Stimulated activated CD4-positive, alpha-beta T cell treated with anti-CD3 and anti-CD28 coated beads, Interleukin-15, amount 100 ng/mL, for 1 hour (primary cell): ENCODE measurements at regions not wholly inside any gene's neighbourhood (a gene's known extent, or its start where the extent isn't known, plus 50 kb on each side); places are given as distances from the start of the nearest gene placed in this dataset.
"Not testable (repeated sequence)": the region's sequence is repeated elsewhere in the genome, so short reads cannot be mapped to it uniquely, and the experiment has no call there.

Experiments
- DNase-seq, 2 donors: peaks; one replicate each; pipeline ENCODE4 v3.0.0-alpha.2; 2020; ENCODE audit warnings: low read depth in 1 of 2, low spot score in 1 of 2

- DNase-seq: no peak
Observed at GRCh38 chrX:78603908-78604307, 55.2 kb downstream of the RTL3 start.

- no peak for DNase-seq
Observed at GRCh38 chrX:78595901-78596502, 63.1 kb downstream of the RTL3 start.

GRCh38 chrX:78593701-78594100 lies 65.4 kb downstream of the RTL3 start:
- no peak for DNase-seq

DNA sequence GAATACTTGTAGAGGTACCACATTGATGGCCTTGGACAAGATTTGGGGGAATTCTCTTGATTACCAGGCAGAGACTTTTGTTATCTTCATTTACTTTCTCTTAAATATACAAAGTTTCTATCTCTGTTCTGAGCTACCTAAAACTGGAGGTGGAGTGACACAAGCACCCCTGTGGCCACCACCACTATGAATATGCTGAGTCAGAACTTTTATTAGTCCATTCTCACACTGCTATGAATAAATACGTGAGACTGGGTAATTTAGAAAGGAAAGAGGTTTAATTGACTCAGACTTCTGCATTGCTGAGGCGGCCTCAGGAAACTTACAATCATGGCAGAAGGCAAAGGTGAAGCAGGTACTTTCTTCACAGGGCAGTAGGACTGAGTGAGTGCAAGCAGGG lies 67.1 kb downstream of the RTL3 start:
- no peak for DNase-seq

DNA sequence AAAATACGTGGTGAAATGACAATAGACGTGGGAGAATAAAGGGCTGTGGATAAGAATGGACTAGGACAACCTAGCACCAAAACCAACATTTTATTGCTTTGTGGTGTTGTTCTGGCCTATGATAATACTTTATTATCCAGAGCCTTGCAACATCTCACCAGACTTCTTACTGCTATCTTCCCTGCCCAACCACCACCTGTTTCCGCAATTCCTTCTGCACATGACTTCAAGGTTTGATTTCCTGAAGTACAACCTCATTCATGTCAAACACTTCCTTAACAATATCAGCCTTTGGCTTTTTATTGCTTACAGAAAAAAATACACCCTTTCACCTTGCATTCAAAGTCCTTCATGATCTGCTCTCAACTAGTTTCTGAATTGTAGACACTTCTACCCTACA lies 84.8 kb downstream of the RTL3 start:
- DNase-seq: no peak

DNA sequence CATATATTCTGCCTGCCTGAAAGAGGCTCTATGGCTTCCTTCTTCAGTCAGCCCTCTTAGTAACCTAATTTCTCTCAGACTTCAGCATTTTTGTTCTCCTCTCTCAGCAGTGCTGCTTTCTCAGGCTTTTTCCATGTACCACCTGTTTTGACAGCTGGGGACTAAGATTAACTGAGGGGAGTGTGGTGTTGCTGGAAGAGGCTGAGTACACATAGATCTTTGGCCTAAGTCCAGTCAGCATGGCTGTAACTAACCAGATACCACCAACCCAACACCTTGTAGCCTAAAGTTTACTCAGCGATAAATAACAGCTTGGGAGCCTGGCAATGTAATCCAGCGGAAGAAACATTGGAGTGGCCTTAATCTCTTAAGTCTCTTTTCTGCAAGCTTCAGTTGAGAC lies 85.5 kb downstream of the RTL3 start:
- DNase-seq: no peak

DNA sequence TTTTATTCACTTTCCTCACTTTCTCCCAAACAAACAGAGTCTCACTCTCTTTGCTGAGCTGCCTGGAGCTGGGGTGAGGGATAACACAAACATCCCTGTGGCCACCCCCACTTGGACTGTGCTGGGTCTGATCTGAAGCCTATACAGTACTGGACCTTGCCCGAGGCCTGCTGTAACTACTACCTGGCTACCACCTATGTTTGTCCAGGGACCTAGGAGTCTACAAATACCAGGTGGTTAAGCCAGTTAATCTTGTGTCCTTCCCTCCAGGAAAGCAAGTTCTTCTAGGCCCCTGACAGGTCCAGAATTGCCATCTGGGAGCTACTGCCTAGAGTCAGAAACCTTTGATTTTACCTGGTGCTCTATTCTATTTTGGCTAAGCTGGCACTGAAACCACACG lies 87.3 kb downstream of the RTL3 start:
- no peak for DNase-seq

GRCh38 chrX:78555401-78555980 lies 103.6 kb downstream of the RTL3 start:
- DNase-seq: no peak

- not testable (repeated sequence) for DNase-seq
Observed at GRCh38 chrX:78552628-78553027, 106.5 kb downstream of the RTL3 start.

GRCh38 chrX:78548012-78548411 lies 111.1 kb downstream of the RTL3 start:
- DNase-seq: no peak

- DNase-seq: no peak
Observed at GRCh38 chrX:78545233-78545632, 113.9 kb downstream of the RTL3 start.

DNA sequence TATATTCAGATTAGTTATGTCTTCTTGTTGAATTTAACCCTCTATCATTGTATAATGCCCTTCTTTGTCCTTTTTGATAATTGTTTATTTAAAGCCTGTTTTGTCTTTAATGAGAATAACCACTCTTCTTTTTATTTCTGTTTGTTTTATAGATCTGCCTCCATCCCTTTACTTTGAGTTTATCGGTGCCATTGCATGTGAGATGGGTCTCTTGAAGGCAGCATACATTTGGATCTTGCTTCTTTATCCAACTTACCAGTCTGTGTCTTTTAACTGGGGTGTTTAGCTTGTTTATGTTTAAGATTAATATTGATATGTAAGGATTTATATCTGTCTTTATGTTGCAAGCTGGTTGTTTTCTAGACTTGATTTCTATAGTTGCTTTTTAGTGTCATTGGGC lies 115.8 kb downstream of the RTL3 start:
- DNase-seq: no peak

DNA sequence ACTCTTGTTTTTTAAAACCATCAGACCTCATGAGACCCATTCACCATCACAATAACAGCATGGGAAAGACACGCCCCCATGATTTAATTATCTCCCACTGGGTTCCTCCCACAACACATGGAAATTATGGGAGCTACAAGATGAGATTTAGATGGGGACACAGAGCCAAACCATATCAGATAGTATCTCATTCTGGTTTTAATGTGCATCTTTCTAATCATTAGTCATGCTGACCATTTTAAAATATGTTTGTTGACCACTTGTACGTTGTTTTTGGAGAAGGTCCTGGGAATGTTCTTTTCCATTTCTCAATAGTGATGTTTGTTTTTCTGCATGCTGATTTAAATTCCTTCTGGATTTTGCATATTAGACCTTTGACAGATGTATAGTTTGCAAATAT lies 119.0 kb downstream of the RTL3 start:
- no peak for DNase-seq

DNA sequence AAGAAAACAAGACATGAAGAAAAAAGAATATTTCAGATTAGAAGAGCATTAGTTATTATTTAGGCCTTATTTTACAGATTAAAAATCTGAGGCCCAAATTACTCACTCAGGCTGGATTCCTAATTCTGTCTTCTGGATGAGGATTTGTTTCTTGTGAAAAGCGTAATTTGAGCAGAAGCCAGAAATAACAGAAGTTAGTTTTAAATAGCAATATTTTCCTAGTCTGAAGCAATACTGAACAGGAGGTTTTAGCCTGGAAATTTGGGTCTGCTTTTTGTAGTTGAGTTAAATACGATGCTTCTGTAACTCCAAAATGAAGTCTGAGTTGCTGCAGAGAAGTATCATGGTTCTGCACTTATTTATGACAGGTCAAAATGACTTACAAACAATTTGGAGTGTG lies 124.9 kb downstream of the RTL3 start:
- DNase-seq: no peak

DNA sequence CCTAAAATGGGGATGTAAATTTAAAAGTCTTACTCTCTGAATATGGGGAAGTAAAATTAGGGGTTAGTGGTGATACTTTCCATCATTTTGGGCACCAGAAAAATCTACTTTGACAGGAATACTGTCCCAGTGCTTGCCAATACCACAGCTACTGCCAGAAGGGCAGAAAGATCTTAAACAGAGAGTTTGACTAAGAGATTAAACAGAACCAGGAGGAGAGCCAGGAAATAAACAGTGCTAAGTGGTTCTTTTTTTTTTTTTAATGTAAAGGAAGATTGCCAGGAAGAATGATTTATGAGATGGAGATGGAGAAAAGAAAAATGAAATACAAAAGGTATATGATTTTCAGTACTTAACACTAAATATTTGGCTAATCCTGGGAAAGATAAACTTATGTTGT lies 126.8 kb downstream of the RTL3 start:
- DNase-seq: no peak

DNA sequence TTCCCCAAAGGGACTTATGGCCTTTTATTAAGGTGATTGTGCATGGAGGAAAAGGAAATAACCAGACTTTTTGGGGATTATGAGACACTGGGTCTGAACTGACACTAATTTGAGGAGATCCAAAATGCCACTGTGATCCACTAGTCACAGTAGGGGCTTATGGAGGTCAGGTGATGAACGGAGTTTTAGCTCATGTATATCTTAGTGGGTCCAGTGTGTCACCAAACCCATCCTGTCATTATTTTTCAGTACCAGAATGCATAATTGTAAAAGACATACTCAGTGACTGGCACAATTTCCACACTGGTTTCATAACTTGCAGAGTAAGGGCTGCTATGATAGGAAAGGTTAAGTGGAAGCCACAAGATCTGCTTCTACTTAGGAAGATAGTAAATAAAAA lies 131.3 kb downstream of the RTL3 start:
- DNase-seq: no peak

DNA sequence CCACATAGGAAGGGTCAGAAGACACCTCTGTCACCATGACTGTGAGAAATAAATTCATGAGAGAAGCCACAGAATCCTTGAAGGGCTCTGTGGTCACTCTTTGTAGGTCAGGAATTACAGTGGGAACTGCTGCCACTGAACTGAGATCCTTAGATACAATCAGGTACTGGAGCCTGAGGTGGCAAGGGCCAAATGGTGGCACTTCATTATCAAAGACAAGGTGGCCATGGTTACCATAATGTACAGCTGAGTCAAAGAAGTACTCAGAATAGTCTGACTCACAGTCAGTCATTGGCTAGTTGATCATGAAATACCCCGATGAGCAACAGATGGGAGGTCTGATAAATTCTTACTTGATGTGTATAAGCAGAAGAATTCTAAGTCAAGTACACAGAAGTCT lies 131.9 kb downstream of the RTL3 start:
- no peak for DNase-seq

DNA sequence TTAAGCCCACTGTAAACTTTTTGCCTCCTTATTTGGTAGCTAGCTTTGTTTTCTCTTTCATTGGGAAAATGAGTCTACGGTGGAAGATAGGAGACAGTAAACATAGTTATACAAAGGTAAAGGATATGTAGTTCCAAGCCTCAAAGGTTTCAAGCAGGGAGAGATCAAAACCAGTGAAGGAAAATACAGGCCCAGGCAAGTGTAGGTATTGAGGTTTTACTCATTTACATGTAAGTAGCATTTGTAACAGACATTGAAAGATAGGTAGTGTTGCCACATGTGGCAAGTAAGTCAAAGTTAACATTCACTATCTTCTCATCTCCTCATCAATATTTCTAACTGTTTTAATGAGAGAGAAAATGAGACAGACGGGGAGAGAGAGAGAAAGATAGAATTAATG lies 136.5 kb downstream of the RTL3 start:
- no peak for DNase-seq

- DNase-seq: peak in 1 of 2 donors; percentile 12
Observed at GRCh38 chrX:78517124-78517523, 142.0 kb downstream of the RTL3 start.

- no peak for DNase-seq
Observed at GRCh38 chrX:78514852-78515251, 144.3 kb downstream of the RTL3 start.

GRCh38 chrX:78513971-78514738 lies 145.0 kb downstream of the RTL3 start:
- no peak for DNase-seq

- DNase-seq: no peak
Observed at GRCh38 chrX:78506248-78506647, 152.9 kb downstream of the RTL3 start.

DNA sequence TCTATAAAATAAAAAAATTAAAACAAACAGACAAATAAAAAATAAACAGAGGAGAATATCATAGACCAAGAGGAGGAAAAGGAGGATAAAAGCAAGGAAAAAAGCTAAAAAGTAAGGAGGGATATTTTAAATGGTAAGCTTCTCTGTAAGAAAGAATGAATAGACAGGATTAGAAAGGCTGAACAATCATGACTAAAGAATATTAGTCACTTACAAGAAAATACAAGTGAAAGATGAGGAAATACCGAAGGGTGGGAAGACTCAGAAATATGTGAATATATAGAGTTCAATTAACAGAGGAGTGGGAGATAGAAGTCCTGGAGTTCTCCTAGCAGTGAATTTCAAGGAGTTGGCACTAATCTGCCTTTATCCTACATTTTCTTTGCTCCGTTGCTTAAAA lies 162.6 kb downstream of the RTL3 start:
- no peak for DNase-seq
